CD4-positive, alpha-beta T cell (primary cell): ENCODE measurements at regions not wholly inside any gene's neighbourhood (a gene's known extent, or its start where the extent isn't known, plus 50 kb on each side); places are given as distances from the start of the nearest gene placed in this dataset.
"Not testable (repeated sequence)": the region's sequence is repeated elsewhere in the genome, so short reads cannot be mapped to it uniquely, and the experiment has no call there.

ENCODE experiments used
- ATAC-seq: fragments of 200-7000 bp; cut with Tn5 transposase; one replicate; pipeline ENCODE4 v1.10.0; 2022; ENCODE audit warnings: mild to moderate bottlenecking; ENCODE audit not compliant: poor library complexity
- CTCF ChIA-PET: fragments of 350-600 bp; sonication (Branson Sonifier 250); formaldehyde crosslinking; loops from one replicate; lab custom pipeline; 2021; ENCODE audit warnings: antibody characterized with exemption, inconsistent platforms; lab: Charles Lee
- POLR2A ChIA-PET: fragments of 350-600 bp; sonication (Branson Sonifier 250); formaldehyde crosslinking; loops from one replicate; lab custom pipeline; 2021; ENCODE audit warnings: antibody characterized with exemption, inconsistent platforms; lab: Charles Lee
- DNase-seq, 14 experiments: peaks; one replicate each; pipeline ENCODE4 v3.0.0-alpha.2; 2013 to 2020; ENCODE audit warnings: mixed read lengths in 2 of 14
- H3K27ac ChIP-seq, 2 donors: one replicate each; pipeline versions ENCODE4 v1.5.1 to v1.7.0; 2013; ENCODE audit warnings: low read length in 2 of 2, low read depth in 1 of 2, mild to moderate bottlenecking in 1 of 2
- H3K27me3 ChIP-seq, 2 experiments: 1 replicate in 1 of 2; 2 replicates in 1 of 2; pipeline versions ENCODE4 v1.6.1 to v1.7.0; 2013; ENCODE audit warnings: low read length in 2 of 2, control low read depth in 1 of 2, mild to moderate bottlenecking in 1 of 2, moderate library complexity in 1 of 2; ENCODE audit not compliant: insufficient read depth in 2 of 2, control insufficient read depth in 1 of 2
- H3K36me3 ChIP-seq: one replicate; pipeline ENCODE4 v1.6.1; 2013; ENCODE audit warnings: low read length, control low read depth; ENCODE audit not compliant: insufficient read depth
- H3K4me1 ChIP-seq: one replicate; pipeline ENCODE4 v1.6.1; 2013; ENCODE audit warnings: low read length, control low read depth; ENCODE audit not compliant: insufficient read depth
- H3K4me3 ChIP-seq: one replicate; pipeline ENCODE4 v1.5.1; 2013; ENCODE audit warnings: mild to moderate bottlenecking, low read length, moderate library complexity
- H3K9me3 ChIP-seq, 2 experiments: 1 replicate in 1 of 2; 2 replicates in 1 of 2; pipeline versions ENCODE4 v1.6.1 to v1.7.0; 2013; ENCODE audit warnings: low read length in 2 of 2, mild to moderate bottlenecking in 2 of 2, control low read depth in 1 of 2, moderate library complexity in 1 of 2; ENCODE audit not compliant: control insufficient read depth in 1 of 2, insufficient read depth in 1 of 2
- H3K27ac Mint-ChIP-seq: one replicate; pipeline ENCODE4 v1.8.0; 2020; ENCODE audit warnings: mixed read lengths
- H3K27me3 Mint-ChIP-seq: one replicate; pipeline ENCODE4 v1.8.0; 2021; ENCODE audit warnings: mixed read lengths
- H3K36me3 Mint-ChIP-seq: one replicate; pipeline ENCODE4 v1.8.0; 2021; ENCODE audit warnings: low read depth, mixed read lengths
- H3K4me1 Mint-ChIP-seq: one replicate; pipeline ENCODE4 v1.8.0; 2021; ENCODE audit warnings: low read depth, mixed read lengths
- H3K4me3 Mint-ChIP-seq: one replicate; pipeline ENCODE4 v1.8.0; 2020; ENCODE audit warnings: mild to moderate bottlenecking, mixed read lengths
- H3K9me3 Mint-ChIP-seq: one replicate; pipeline ENCODE4 v1.8.0; 2020; ENCODE audit warnings: mixed read lengths
- CTCF ChIP-seq: fragments of 200-600 bp; IDR thresholded peaks from one replicate; pipeline ENCODE4 v1.8.0; 2022; ENCODE audit warnings: antibody characterized with exemption, mild to moderate bottlenecking
- intact Hi-C, 2 experiments: fragments of 100-400 bp; cut with DNase I in 1 of 2; cut with micrococcal nuclease in 1 of 2; formaldehyde crosslinking; loops; one replicate each; pipeline versions ENCODE4 v1.15.1 to v1.9.0; 2023 to 2025; cut with DNase I, micrococcal nuclease

GRCh38 chr9:103193992-103194391 lies 198.9 kb downstream of the CYLC2 start:
- CTCF ChIA-PET: no interaction called here
- Mint-ChIP-seq H3K4me3 (no peak overlapping the region), H3K36me3 (no peaks in the 10 kb centered on the region), H3K27me3 (no peaks in the 10 kb centered on the region), H3K27ac (no peak overlapping the region), H3K9me3 (peaks cover 4% of the 10 kb centered on the region), H3K4me1 (no peaks in the 10 kb centered on the region)
- H3K27ac ChIP-seq: no peak overlapping the region
- H3K4me3 ChIP-seq: no peak overlapping the region
- ATAC-seq (no peak), DNase-seq (no peak)
- intact Hi-C loops: no loop called here
- H3K27me3 ChIP-seq: no peaks in the 10 kb centered on the region
- H3K36me3 ChIP-seq: no peaks in the 10 kb centered on the region
- POLR2A ChIA-PET: no interaction called here
- H3K9me3 ChIP-seq: no peaks in the 10 kb centered on the region
- TF ChIP-seq CTCF: no peak
- H3K4me1 ChIP-seq: no peaks in the 10 kb centered on the region

- Histone ChIP-seq H3K36me3 (no peaks in the 10 kb centered on the region), H3K9me3 (peaks cover 0 to 4% of the 10 kb centered on the region in 2 experiments), H3K27ac (no peak overlapping the region), H3K4me1 (no peaks in the 10 kb centered on the region), H3K4me3 (no peak overlapping the region), H3K27me3 (no peaks in the 10 kb centered on the region)
- no peak for TF ChIP-seq CTCF
- ChIA-PET POLR2A (no interaction called here), CTCF (no interaction called here)
- no peak overlapping the region for H3K4me3 Mint-ChIP-seq
- H3K9me3 Mint-ChIP-seq: peaks cover 2% of the 10 kb centered on the region
- no peaks in the 10 kb centered on the region for H3K36me3 Mint-ChIP-seq
- intact Hi-C loops: no loop called here
- H3K27ac Mint-ChIP-seq: no peak overlapping the region
- no peaks in the 10 kb centered on the region for H3K4me1 Mint-ChIP-seq
- DNase-seq: no peak
- no peak for ATAC-seq
- H3K27me3 Mint-ChIP-seq: no peaks in the 10 kb centered on the region
Observed at GRCh38 chr9:103203172-103203571, 208.0 kb downstream of the CYLC2 start.

- ATAC-seq, CTCF ChIA-PET, H3K27me3 ChIP-seq, H3K4me1 Mint-ChIP-seq, H3K27me3 Mint-ChIP-seq, H3K27ac Mint-ChIP-seq, DNase-seq, H3K4me3 ChIP-seq, H3K27ac ChIP-seq, H3K36me3 ChIP-seq, H3K36me3 Mint-ChIP-seq, POLR2A ChIA-PET, intact Hi-C loops, H3K9me3 ChIP-seq, H3K4me1 ChIP-seq, H3K4me3 Mint-ChIP-seq: not testable (repeated sequence)
- peaks cover 17% of the 10 kb centered on the region for H3K9me3 Mint-ChIP-seq
Observed at GRCh38 chr9:103205881-103206585, 210.9 kb downstream of the CYLC2 start.

GRCh38 chr9:103210607-103211006 lies 215.5 kb downstream of the CYLC2 start:
- H3K4me3 ChIP-seq: no peak overlapping the region
- Mint-ChIP-seq H3K27ac (no peak overlapping the region), H3K27me3 (no peaks in the 10 kb centered on the region), H3K9me3 (peaks cover 15% of the 10 kb centered on the region), H3K4me3 (no peak overlapping the region), H3K4me1 (no peaks in the 10 kb centered on the region), H3K36me3 (no peaks in the 10 kb centered on the region)
- ATAC-seq (no peak), DNase-seq (no peak)
- peaks cover 0 to 3% of the 10 kb centered on the region in 2 experiments for H3K9me3 ChIP-seq
- H3K27ac ChIP-seq: no peak overlapping the region
- no peaks in the 10 kb centered on the region for H3K27me3 ChIP-seq
- CTCF ChIA-PET: no interaction called here
- H3K36me3 ChIP-seq: no peaks in the 10 kb centered on the region
- no peaks in the 10 kb centered on the region for H3K4me1 ChIP-seq
- POLR2A ChIA-PET: no interaction called here
- intact Hi-C loops: no loop called here
- TF ChIP-seq CTCF: no peak
